K562 (cell line): ENCODE measurements at regions not wholly inside any gene's neighbourhood (a gene's known extent, or its start where the extent isn't known, plus 50 kb on each side); places are given as distances from the start of the nearest gene placed in this dataset.

Experiments used
- AFF4 ChIP-seq: sonication (generic); formaldehyde crosslinking; IDR thresholded peaks from 2 replicates; pipeline ENCODE4 v1.8.0; 2023; ENCODE audit warnings: mild to moderate bottlenecking, missing genetic modification reagents
- BACH1 ChIP-seq: fragments of 200-800 bp; sonication (Bioruptor generic); IDR thresholded peaks from 2 replicates; pipeline ENCODE4 v1.6.1; 2016; ENCODE audit warnings: missing genetic modification characterization, missing compliant biosample characterization
- CBX1 ChIP-seq: sonication (generic); IDR thresholded peaks from 2 replicates; pipeline ENCODE4 v1.6.1; 2016; ENCODE audit warnings: antibody characterized with exemption, low read depth, mild to moderate bottlenecking
- CC2D1A ChIP-seq: fragments of 450-650 bp; IDR thresholded peaks from 2 replicates; pipeline ENCODE4 v1.6.1; 2017; ENCODE audit warnings: mild to moderate bottlenecking
- CREBBP ChIP-seq: IDR thresholded peaks from one replicate; pipeline ENCODE4 v1.6.1; 2012; ENCODE audit warnings: low read depth, mild to moderate bottlenecking, control low read depth, inconsistent platforms, low read length
- HBP1 ChIP-seq: fragments of 450-650 bp; formaldehyde crosslinking; IDR thresholded peaks from 2 replicates; pipeline ENCODE4 v1.4.0; 2022; ENCODE audit warnings: missing genetic modification characterization
- HNRNPUL1 ChIP-seq: fragments of 200-400 bp; formaldehyde crosslinking; IDR thresholded peaks from 2 replicates; pipeline ENCODE4 v1.6.1; 2017; ENCODE audit warnings: low read length
- MLX ChIP-seq, 2 experiments: fragments of 450-650 bp in 1 of 2; sonication (generic) in 1 of 2; formaldehyde crosslinking; conservative IDR thresholded peaks; 2 replicates each; pipeline versions ENCODE4 v1.4.0 to v1.8.1; 2020 to 2022; ENCODE audit warnings: mild to moderate bottlenecking in 1 of 2, missing genetic modification reagents in 1 of 2
- MTA3 ChIP-seq: fragments of 450-650 bp; formaldehyde crosslinking; IDR thresholded peaks from 2 replicates; pipeline ENCODE4 v1.6.1; 2017; ENCODE audit warnings: mild to moderate bottlenecking, borderline replicate concordance
- NBN ChIP-seq: fragments of 450-650 bp; IDR thresholded peaks from 2 replicates; pipeline ENCODE4 v1.6.1; 2016; ENCODE audit warnings: low read depth, mild to moderate bottlenecking
- NFE2 ChIP-seq: IDR thresholded peaks from 2 replicates; pipeline ENCODE4 v1.6.1; 2014; ENCODE audit warnings: antibody characterized with exemption, low read depth
- NR1H2 ChIP-seq: sonication (generic); formaldehyde crosslinking; IDR thresholded peaks from 2 replicates; pipeline ENCODE4 v1.4.0; 2020; ENCODE audit warnings: mild to moderate bottlenecking, missing genetic modification reagents
- NR2C1 ChIP-seq, 2 experiments: fragments of 450-650 bp; IDR thresholded peaks; 2 replicates each; pipeline ENCODE4 v1.6.1; 2017; ENCODE audit warnings: mild to moderate bottlenecking in 2 of 2, antibody characterized with exemption in 1 of 2, inconsistent platforms in 1 of 2, missing compliant biosample characterization in 1 of 2, missing genetic modification characterization in 1 of 2
- RBM25 ChIP-seq: fragments of 200-400 bp; formaldehyde crosslinking; IDR thresholded peaks from 2 replicates; pipeline ENCODE4 v1.6.1; 2018; ENCODE audit warnings: low read length, low read depth, moderate library complexity; ENCODE audit not compliant: severe bottlenecking
- STAG1 ChIP-seq: sonication (generic); formaldehyde crosslinking; IDR thresholded peaks from 2 replicates; pipeline ENCODE4 v1.5.0; 2020; ENCODE audit warnings: missing genetic modification reagents, borderline replicate concordance
- TARDBP ChIP-seq: fragments of 450-650 bp; IDR thresholded peaks from 2 replicates; pipeline ENCODE4 v1.6.1; 2016
- THRB ChIP-seq: fragments of 450-650 bp; formaldehyde crosslinking; conservative IDR thresholded peaks from 2 replicates; pipeline ENCODE4 v1.4.0; 2022; ENCODE audit warnings: mild to moderate bottlenecking, missing genetic modification characterization
- USF1 ChIP-seq: sonication (generic); formaldehyde crosslinking; IDR thresholded peaks from 2 replicates; pipeline ENCODE4 v1.9.0; 2022; ENCODE audit warnings: mild to moderate bottlenecking, missing genetic modification reagents
- ZNF184 ChIP-seq: sonication (generic); formaldehyde crosslinking; IDR thresholded peaks from 2 replicates; pipeline ENCODE4 v1.5.0; 2020; ENCODE audit warnings: missing genetic modification reagents
- ZNF280A ChIP-seq: fragments of 450-650 bp; IDR thresholded peaks from 2 replicates; pipeline ENCODE4 v1.6.1; 2018; ENCODE audit warnings: mild to moderate bottlenecking, low read depth; ENCODE audit not compliant: partially characterized antibody
- ZNF77 ChIP-seq: fragments of 250-450 bp; sonication (Bioruptor Pico); IDR thresholded peaks from 2 replicates; pipeline ENCODE4 v1.5.0; 2020

- TF ChIP-seq NFE2 = peak; percentile 96
- TF ChIP-seq THRB (CRISPR knock-in tag) = no peak
- TF ChIP-seq ZNF184 = no peak
- peak; percentile 82 for TF ChIP-seq NR2C1 (IDR thresholded peaks at IDR 0.05)
- TF ChIP-seq NR2C1 (tag; IDR thresholded peaks at IDR 0.05) = peak; percentile 70
- no peak for TF ChIP-seq NBN
- TF ChIP-seq USF1 (CRISPR knock-in tag) = no peak
- no peak for TF ChIP-seq CREBBP
- TF ChIP-seq NR1H2 (CRISPR knock-in tag) = no peak
- no peak for TF ChIP-seq RBM25
- TF ChIP-seq HBP1 (CRISPR knock-in tag) = no peak
- no peak for TF ChIP-seq BACH1
- no peak for TF ChIP-seq ZNF77 (CRISPR knock-in tag)
- TF ChIP-seq CBX1 = no peak
- no peak for TF ChIP-seq TARDBP
- no peak for TF ChIP-seq CC2D1A
- TF ChIP-seq ZNF280A = no peak
- no peak for TF ChIP-seq MLX (CRISPR knock-in tag; conservative IDR thresholded peaks at IDR 0.05)
- no peak for TF ChIP-seq STAG1
- no peak for TF ChIP-seq AFF4 (CRISPR knock-in tag)
- no peak for TF ChIP-seq HNRNPUL1
- TF ChIP-seq MTA3 = peak; percentile 56; the same call in 1 of the 2 replicates
Observed at GRCh38 chr18:22110461-22110924, 58.9 kb upstream of the GATA6 start (continued).
